Endothelial cell (in vitro differentiated cells): ENCODE measurements at regions not wholly inside any gene's neighbourhood (a gene's known extent, or its start where the extent isn't known, plus 50 kb on each side); places are given as distances from the start of the nearest gene placed in this dataset.

Experiments used
- DNase-seq: peaks from one replicate; pipeline ENCODE4 v3.0.0; 2021; ENCODE audit warnings: low spot score
- H3K27ac Mint-ChIP-seq: one replicate; pipeline ENCODE4 v1.8.0; 2021; ENCODE audit warnings: mixed read lengths, inconsistent platforms; ENCODE audit not compliant: unreplicated experiment
- H3K27me3 Mint-ChIP-seq: one replicate; pipeline ENCODE4 v1.8.0; 2021; ENCODE audit warnings: mild to moderate bottlenecking, moderate library complexity, mixed read lengths, inconsistent platforms; ENCODE audit not compliant: unreplicated experiment
- H3K36me3 Mint-ChIP-seq: one replicate; pipeline ENCODE4 v1.8.0; 2021; ENCODE audit warnings: mild to moderate bottlenecking, low read depth, mixed read lengths, inconsistent platforms; ENCODE audit not compliant: unreplicated experiment
- H3K4me1 Mint-ChIP-seq: one replicate; pipeline ENCODE4 v1.8.0; 2021; ENCODE audit warnings: mild to moderate bottlenecking, mixed read lengths, inconsistent platforms; ENCODE audit not compliant: unreplicated experiment
- H3K4me3 Mint-ChIP-seq: one replicate; pipeline ENCODE4 v1.8.0; 2021; ENCODE audit warnings: mild to moderate bottlenecking, mixed read lengths, inconsistent platforms; ENCODE audit not compliant: unreplicated experiment
- H3K9me3 Mint-ChIP-seq: one replicate; pipeline ENCODE4 v1.8.0; 2021; ENCODE audit warnings: mixed read lengths, inconsistent platforms; ENCODE audit not compliant: unreplicated experiment
- TF ChIP-seq, protein P1 (sequence below): fragments of 200-600 bp; sonication (generic); IDR thresholded peaks from one replicate; pipeline ENCODE4 v1.5.0; 2021; ENCODE audit warnings: antibody characterized with exemption; ENCODE audit not compliant: unreplicated experiment

- no peaks in the 10 kb centered on the region for H3K4me1 Mint-ChIP-seq
- no peaks in the 10 kb centered on the region for H3K27me3 Mint-ChIP-seq
- DNase-seq, result no peak
Observed at GRCh38 chr7:108684629-108685028, 115.0 kb downstream of the DNAJB9 start.

DNA sequence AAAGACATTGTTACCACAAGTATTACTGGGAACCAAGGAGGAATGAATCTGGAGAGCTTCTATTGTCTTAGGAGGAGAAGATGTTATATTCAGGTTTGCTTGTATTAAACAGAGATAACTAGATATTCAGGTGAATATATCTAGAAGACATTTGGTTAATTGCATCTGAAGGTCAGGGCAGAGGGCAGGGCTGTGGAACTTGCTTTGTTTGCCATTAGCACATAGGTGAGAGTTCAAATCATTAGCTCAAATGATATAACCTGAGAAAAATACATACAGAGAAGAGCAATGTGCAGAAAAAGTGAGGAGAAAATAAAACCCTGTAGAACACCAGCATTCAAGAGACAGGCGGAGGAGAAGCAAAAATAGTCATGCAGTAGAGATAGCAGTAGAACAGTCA is 116.8 kb downstream of the DNAJB9 start:
- Mint-ChIP-seq H3K36me3 (no peaks in the 10 kb centered on the region), H3K4me3 (no peak overlapping the region), H3K27ac (no peak overlapping the region), H3K27me3 (no peaks in the 10 kb centered on the region), H3K9me3 (no peaks in the 10 kb centered on the region), H3K4me1 (no peaks in the 10 kb centered on the region)
- TF ChIP-seq, protein P1, sequence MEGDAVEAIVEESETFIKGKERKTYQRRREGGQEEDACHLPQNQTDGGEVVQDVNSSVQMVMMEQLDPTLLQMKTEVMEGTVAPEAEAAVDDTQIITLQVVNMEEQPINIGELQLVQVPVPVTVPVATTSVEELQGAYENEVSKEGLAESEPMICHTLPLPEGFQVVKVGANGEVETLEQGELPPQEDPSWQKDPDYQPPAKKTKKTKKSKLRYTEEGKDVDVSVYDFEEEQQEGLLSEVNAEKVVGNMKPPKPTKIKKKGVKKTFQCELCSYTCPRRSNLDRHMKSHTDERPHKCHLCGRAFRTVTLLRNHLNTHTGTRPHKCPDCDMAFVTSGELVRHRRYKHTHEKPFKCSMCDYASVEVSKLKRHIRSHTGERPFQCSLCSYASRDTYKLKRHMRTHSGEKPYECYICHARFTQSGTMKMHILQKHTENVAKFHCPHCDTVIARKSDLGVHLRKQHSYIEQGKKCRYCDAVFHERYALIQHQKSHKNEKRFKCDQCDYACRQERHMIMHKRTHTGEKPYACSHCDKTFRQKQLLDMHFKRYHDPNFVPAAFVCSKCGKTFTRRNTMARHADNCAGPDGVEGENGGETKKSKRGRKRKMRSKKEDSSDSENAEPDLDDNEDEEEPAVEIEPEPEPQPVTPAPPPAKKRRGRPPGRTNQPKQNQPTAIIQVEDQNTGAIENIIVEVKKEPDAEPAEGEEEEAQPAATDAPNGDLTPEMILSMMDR, result no peak
- no peak for DNase-seq

More at GRCh38 chr7:108684629-108685028, 115.0 kb downstream of the DNAJB9 start:
- Mint-ChIP-seq H3K4me3 (no peak overlapping the region), H3K9me3 (no peaks in the 10 kb centered on the region), H3K36me3 (no peaks in the 10 kb centered on the region), H3K27ac (no peak overlapping the region)
- TF ChIP-seq, protein P1, result no peak

GRCh38 chr7:108697254-108697653 is 127.6 kb downstream of the DNAJB9 start:
- no peak for DNase-seq
- H3K4me1 Mint-ChIP-seq, result no peaks in the 10 kb centered on the region
- no peak overlapping the region for H3K4me3 Mint-ChIP-seq
- TF ChIP-seq, protein P1, result no peak
- H3K27ac Mint-ChIP-seq, result no peak overlapping the region
- no peaks in the 10 kb centered on the region for H3K36me3 Mint-ChIP-seq
- H3K27me3 Mint-ChIP-seq, result no peaks in the 10 kb centered on the region
- H3K9me3 Mint-ChIP-seq, result no peaks in the 10 kb centered on the region

DNA sequence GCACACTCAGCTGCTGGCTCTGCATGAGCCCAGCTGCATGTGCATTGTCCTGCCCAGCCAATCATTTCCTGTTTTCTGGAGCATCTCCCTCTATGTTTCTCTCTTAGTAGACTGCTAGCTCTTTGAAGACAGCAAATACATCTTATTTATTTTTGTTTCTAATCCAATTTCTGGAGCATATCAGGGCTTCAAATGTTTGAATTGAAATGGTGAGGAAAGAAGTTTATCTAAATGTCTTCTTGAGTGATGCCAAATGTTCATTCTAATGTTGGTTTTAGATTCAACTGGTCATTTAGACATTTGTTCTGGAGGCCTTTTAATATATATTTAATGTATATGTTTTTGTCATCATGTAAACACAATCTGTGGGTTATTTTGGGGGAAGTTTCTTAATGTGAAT is 141.9 kb downstream of the DNAJB9 start:
- no peak for DNase-seq
- Mint-ChIP-seq H3K27me3 (peaks cover 2% of the 10 kb centered on the region), H3K4me3 (no peak overlapping the region), H3K27ac (no peak overlapping the region), H3K36me3 (no peaks in the 10 kb centered on the region), H3K4me1 (peaks cover 4% of the 10 kb centered on the region), H3K9me3 (no peaks in the 10 kb centered on the region)
- TF ChIP-seq, protein P1, result no peak

DNA sequence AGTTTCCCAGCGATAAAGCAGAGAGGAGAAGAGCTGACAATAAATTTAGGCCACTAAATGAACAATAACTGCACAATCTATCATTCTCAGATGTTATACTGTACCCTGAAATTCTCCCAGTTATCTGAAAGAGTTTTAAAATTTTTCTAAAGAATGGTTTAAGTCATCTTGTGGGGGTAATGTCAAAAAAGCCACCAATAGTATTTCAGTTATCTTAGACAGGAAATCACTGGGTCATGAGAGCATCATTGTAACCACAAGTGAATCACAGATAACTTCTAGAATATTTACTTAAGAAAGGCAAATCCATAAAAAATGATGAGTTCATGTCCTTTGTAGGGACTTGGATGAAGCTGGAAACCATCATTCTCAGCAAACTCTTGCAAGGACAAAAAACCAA is 147.1 kb downstream of the DNAJB9 start:
- Mint-ChIP-seq H3K27me3 (peaks cover 2% of the 10 kb centered on the region), H3K27ac (no peak overlapping the region), H3K4me3 (no peak overlapping the region), H3K36me3 (no peaks in the 10 kb centered on the region), H3K9me3 (no peaks in the 10 kb centered on the region), H3K4me1 (no peaks in the 10 kb centered on the region)
- DNase-seq, result no peak
- TF ChIP-seq, protein P1, result no peak
